B cell (primary cell): ENCODE measurements at regions not wholly inside any gene's neighbourhood (a gene's known extent, or its start where the extent isn't known, plus 50 kb on each side); places are given as distances from the start of the nearest gene placed in this dataset.

Experiments
- ATAC-seq: fragments of 200-7000 bp; cut with Tn5 transposase; one replicate; pipeline ENCODE4 v1.10.0; 2021; ENCODE audit warnings: low read depth, mild to moderate bottlenecking, moderate number of reproducible peaks, moderate library complexity
- CTCF ChIA-PET: fragments of 350-600 bp; sonication (Branson Sonifier 250); formaldehyde crosslinking; loops from one replicate; lab custom pipeline; 2021; ENCODE audit warnings: antibody characterized with exemption, inconsistent platforms; lab: Charles Lee
- POLR2A ChIA-PET: fragments of 350-600 bp; sonication (Branson Sonifier 250); formaldehyde crosslinking; loops from one replicate; lab custom pipeline; 2021; ENCODE audit warnings: antibody characterized with exemption; lab: Charles Lee
- DNase-seq: peaks from one replicate; pipeline ENCODE4 v3.0.0; 2013
- H2AFZ ChIP-seq: 2 replicates; pipeline ENCODE4 v1.6.1; 2012; ENCODE audit warnings: mild to moderate bottlenecking, low read depth, low read length; ENCODE audit not compliant: insufficient read depth, poor library complexity, severe bottlenecking
- H3K27ac ChIP-seq, 2 donors: 1 replicate in 1 of 2; 2 replicates in 1 of 2; pipeline ENCODE4 v1.5.1; 2012 to 2013; ENCODE audit warnings: low read length in 2 of 2, mild to moderate bottlenecking in 2 of 2, moderate library complexity in 1 of 2
- H3K27me3 ChIP-seq, 4 experiments: fragments of 200-600 bp in 1 of 4; sonication (generic) in 1 of 4; replicated peaks in 1 of 4; 1 replicate in 2 of 4; 2 replicates in 2 of 4; pipeline versions ENCODE4 v1.6.1 to v1.7.0; 2013 to 2016; ENCODE audit warnings: low read length in 3 of 4, mild to moderate bottlenecking in 2 of 4, mixed read lengths in 1 of 4, moderate library complexity in 1 of 4; ENCODE audit not compliant: insufficient read depth in 4 of 4, control insufficient read depth in 3 of 4; ENCODE audit errors: control extremely low read depth in 1 of 4
- H3K36me3 ChIP-seq, 2 experiments: replicated peaks in 1 of 2; 1 replicate in 1 of 2; 2 replicates in 1 of 2; pipeline versions ENCODE4 v1.6.1 to v1.7.1; 2013; ENCODE audit warnings: low read length in 1 of 2; ENCODE audit not compliant: insufficient read depth in 2 of 2, control insufficient read depth in 1 of 2; ENCODE audit errors: control extremely low read depth in 1 of 2, extremely low read depth in 1 of 2
- H3K4me1 ChIP-seq, 2 donors: fragments of 200-600 bp in 1 of 2; sonication (generic) in 1 of 2; 1 replicate in 1 of 2; 2 replicates in 1 of 2; pipeline versions ENCODE4 v1.5.1 to v1.6.1; 2013 to 2017; ENCODE audit warnings: low read length in 2 of 2; ENCODE audit not compliant: control insufficient read depth in 2 of 2, insufficient read depth in 2 of 2
- H3K4me2 ChIP-seq: replicated peaks from 2 replicates; pipeline ENCODE3; 2012; ENCODE audit warnings: mild to moderate bottlenecking, low read depth, low read length; ENCODE audit not compliant: poor library complexity, severe bottlenecking
- H3K4me3 ChIP-seq, 5 experiments: fragments of 200-600 bp in 1 of 5; sonication (generic) in 1 of 5; 1 replicate in 3 of 5; 2 replicates in 2 of 5; pipeline versions ENCODE4 v1.5.1 to v1.7.0; 2011 to 2016; ENCODE audit warnings: low read length in 4 of 5, mild to moderate bottlenecking in 4 of 5, low read depth in 2 of 5, control low read depth in 1 of 5, moderate library complexity in 1 of 5; ENCODE audit not compliant: insufficient read depth in 1 of 5; ENCODE audit errors: control extremely low read depth in 1 of 5, extremely low read depth in 1 of 5
- H3K79me2 ChIP-seq: fragments of 200-600 bp; sonication (generic); one replicate; pipeline ENCODE4 v1.6.0; 2016; ENCODE audit warnings: low read length; ENCODE audit not compliant: control insufficient read depth, insufficient read depth
- H3K9ac ChIP-seq: fragments of 200-600 bp; sonication (generic); 2 replicates; pipeline ENCODE4 v1.6.1; 2017; ENCODE audit warnings: mild to moderate bottlenecking, low read length, moderate library complexity
- H3K9me3 ChIP-seq, 3 donors: one replicate each; pipeline versions ENCODE4 v1.6.1 to v1.7.1; 2013; ENCODE audit warnings: low read length in 2 of 3; ENCODE audit not compliant: control insufficient read depth in 2 of 3, insufficient read depth in 1 of 3; ENCODE audit errors: control extremely low read depth in 1 of 3
- H4K20me1 ChIP-seq: 2 replicates; pipeline ENCODE4 v1.6.0; 2012; ENCODE audit warnings: mild to moderate bottlenecking, low read length; ENCODE audit not compliant: insufficient read depth, control insufficient read depth, poor library complexity, severe bottlenecking
- H3K27ac Mint-ChIP-seq: one replicate; pipeline ENCODE4 v1.8.0; 2021; ENCODE audit warnings: mixed read lengths
- H3K27me3 Mint-ChIP-seq: one replicate; pipeline ENCODE4 v1.8.0; 2021; ENCODE audit warnings: mixed read lengths
- H3K4me1 Mint-ChIP-seq: one replicate; pipeline ENCODE4 v1.8.0; 2021; ENCODE audit warnings: mixed read lengths
- H3K4me3 Mint-ChIP-seq: one replicate; pipeline ENCODE4 v1.8.0; 2021; ENCODE audit warnings: mixed read lengths
- H3K9me3 Mint-ChIP-seq: one replicate; pipeline ENCODE4 v1.8.0; 2022; ENCODE audit warnings: mixed read lengths; ENCODE audit not compliant: insufficient read depth
- CTCF ChIP-seq: fragments of 200-600 bp; IDR thresholded peaks from one replicate; pipeline ENCODE4 v1.8.0; 2022; ENCODE audit warnings: antibody characterized with exemption, mild to moderate bottlenecking
- EZH2 ChIP-seq: IDR thresholded peaks from 2 replicates; pipeline ENCODE4 v1.6.1; 2012; ENCODE audit warnings: borderline replicate concordance, low read depth, mild to moderate bottlenecking, moderate library complexity, low read length; ENCODE audit not compliant: insufficient read depth, poor library complexity, severe bottlenecking
- WGBS: methylation state at CpG from one replicate; pipeline ENCODE4 v1.1.5; 2013; ENCODE audit warnings: missing lambda C conversion rate; ENCODE audit not compliant: insufficient coverage; 5-methylcytosine and 5-hydroxymethylcytosine counted together
- intact Hi-C: fragments of 100-400 bp; cut with micrococcal nuclease; formaldehyde crosslinking; loops from one replicate; pipeline ENCODE4 v1.10.0; 2022

- Histone ChIP-seq H3K9ac (no peak overlapping the region), H3K27ac (no peak overlapping the region), H3K4me2 (no peak overlapping the region), H3K79me2 (no peaks in the 10 kb centered on the region), H3K4me1 (no peaks in the 10 kb centered on the region), H4K20me1 (no peaks in the 10 kb centered on the region), H3K4me3 (no peak overlapping the region), H2AFZ (no peak overlapping the region), H3K27me3 (no peaks in the 10 kb centered on the region), H3K36me3 (no peaks in the 10 kb centered on the region), H3K9me3 (no peaks in the 10 kb centered on the region)
- no peaks in the 10 kb centered on the region for H3K27me3 Mint-ChIP-seq
- no peaks in the 10 kb centered on the region for H3K4me1 Mint-ChIP-seq
- POLR2A ChIA-PET: no interaction called here
- intact Hi-C loops: no loop called here
- TF ChIP-seq CTCF: no peak
- TF ChIP-seq EZH2: no peak
- WGBS: no CpG with 5 or more reads among the region's 3 CpGs
- ATAC-seq: no peak
- no peak overlapping the region for H3K4me3 Mint-ChIP-seq
- H3K27ac Mint-ChIP-seq: no peak overlapping the region
- CTCF ChIA-PET: no interaction called here
- DNase-seq: no peak
- H3K9me3 Mint-ChIP-seq: no peaks in the 10 kb centered on the region
Observed at GRCh38 chr5:86038566-86038965, 579.2 kb upstream of the COX7C start.

- 92% methylated on average over 6 of the region's 7 CpGs for WGBS
- Histone ChIP-seq H3K27me3 (no peaks in the 10 kb centered on the region), H3K4me3 (no peak overlapping the region), H3K9ac (no peak overlapping the region), H3K9me3 (no peaks in the 10 kb centered on the region), H3K27ac (no peak overlapping the region), H4K20me1 (no peaks in the 10 kb centered on the region), H3K4me1 (no peaks in the 10 kb centered on the region), H3K4me2 (no peak overlapping the region), H2AFZ (no peak overlapping the region), H3K79me2 (no peaks in the 10 kb centered on the region), H3K36me3 (no peaks in the 10 kb centered on the region)
- ChIA-PET CTCF (no interaction called here), POLR2A (no interaction called here)
- no peaks in the 10 kb centered on the region for H3K27me3 Mint-ChIP-seq
- intact Hi-C loops: no loop called here
- no peaks in the 10 kb centered on the region for H3K4me1 Mint-ChIP-seq
- no peak overlapping the region for H3K4me3 Mint-ChIP-seq
- no peak for TF ChIP-seq CTCF
- TF ChIP-seq EZH2: no peak
- ATAC-seq (no peak), DNase-seq (no peak)
- H3K27ac Mint-ChIP-seq: no peak overlapping the region
- H3K9me3 Mint-ChIP-seq: no peaks in the 10 kb centered on the region
Observed at GRCh38 chr5:86039351-86039750, 578.4 kb upstream of the COX7C start.
